Dermis blood vessel endothelial cell (primary cell): ENCODE measurements at regions not wholly inside any gene's neighbourhood (a gene's known extent, or its start where the extent isn't known, plus 50 kb on each side); places are given as distances from the start of the nearest gene placed in this dataset.

Experiments used
- DNase-seq: peaks from one replicate; pipeline ENCODE4 v3.0.0; 2010

DNA sequence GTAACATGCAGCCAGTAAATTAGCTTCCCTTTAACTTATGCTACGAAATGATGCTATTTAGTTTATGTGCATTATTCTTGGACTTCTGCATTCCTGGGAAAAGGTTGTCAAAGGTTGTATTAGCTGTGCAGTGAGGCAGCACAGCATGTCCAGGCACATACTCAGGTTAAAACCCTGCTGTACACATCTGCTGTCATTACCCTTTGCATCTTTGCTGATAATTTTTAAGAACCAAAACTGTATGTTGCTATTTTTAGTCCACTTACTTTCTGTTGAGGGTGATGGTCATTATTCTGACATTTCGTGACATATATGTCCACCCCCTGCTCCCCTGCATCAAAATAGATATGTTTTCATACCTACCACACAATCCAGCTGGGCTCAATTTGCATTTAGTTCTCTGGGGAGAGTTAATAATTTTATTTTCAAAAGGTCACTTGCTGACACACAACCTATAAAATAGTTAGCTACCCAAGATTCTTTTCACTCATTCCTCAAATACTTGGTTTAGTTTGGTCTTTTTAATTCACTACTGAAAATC is 142.5 kb upstream of the SPACA1 start:
- no peak for DNase-seq

DNA sequence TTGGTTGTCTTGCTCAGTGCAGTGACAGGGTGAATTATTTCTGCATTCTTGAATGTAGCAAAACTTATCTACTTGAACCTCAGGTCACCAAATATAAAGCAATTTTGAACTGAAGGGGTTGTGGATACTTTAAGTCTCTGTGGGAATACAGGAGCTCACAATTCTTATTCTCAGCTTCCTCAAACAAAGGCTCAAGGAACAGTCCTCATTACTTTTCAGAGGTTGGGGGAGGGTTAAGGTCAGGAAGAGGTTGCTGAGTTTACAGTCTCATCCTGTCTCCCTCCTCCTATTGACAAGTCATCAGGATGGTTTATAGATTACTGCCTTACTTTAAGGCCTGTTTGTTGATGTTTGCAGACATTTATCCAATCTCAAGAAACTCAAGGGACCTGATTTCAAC is 143.6 kb upstream of the SPACA1 start:
- no peak for DNase-seq

DNA sequence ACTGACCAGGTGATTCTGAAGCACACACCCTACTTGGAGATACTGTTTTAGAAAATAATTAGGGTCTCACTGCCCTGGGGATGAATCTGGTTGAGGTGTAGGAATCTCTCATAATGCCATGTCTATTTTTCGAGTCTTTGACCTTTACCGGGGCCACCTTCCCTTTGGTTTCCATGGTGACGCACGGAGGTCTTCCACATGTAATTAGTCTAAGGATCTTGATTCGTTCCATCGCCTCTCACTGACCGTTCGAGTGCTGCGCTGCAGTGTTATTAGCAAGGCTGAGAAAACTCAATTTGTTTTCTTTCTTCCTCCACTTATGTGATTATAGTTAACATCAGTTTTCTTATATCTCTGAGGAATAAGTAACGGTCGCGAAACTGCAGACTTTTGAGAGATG is 144.3 kb upstream of the SPACA1 start:
- DNase-seq: no peak

DNA sequence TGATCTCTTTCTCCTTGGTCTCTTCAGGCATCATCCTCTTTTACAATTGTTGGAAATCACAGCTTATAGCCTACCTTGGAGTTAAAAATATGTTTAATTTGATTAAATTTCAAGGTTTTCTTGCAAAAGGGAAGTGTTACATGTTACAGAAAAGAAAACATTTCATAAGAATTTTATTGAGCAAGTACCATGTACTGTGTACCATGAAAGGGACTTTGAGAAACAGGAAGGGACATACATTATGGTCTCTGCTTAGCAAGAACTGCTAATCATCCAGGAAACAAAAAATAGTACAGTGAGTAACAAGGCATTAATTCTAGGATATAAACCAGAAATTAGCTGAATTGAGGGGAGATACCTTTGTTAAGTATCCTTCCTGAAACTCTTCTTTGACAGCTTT is 145.3 kb upstream of the SPACA1 start:
- DNase-seq: no peak

DNA sequence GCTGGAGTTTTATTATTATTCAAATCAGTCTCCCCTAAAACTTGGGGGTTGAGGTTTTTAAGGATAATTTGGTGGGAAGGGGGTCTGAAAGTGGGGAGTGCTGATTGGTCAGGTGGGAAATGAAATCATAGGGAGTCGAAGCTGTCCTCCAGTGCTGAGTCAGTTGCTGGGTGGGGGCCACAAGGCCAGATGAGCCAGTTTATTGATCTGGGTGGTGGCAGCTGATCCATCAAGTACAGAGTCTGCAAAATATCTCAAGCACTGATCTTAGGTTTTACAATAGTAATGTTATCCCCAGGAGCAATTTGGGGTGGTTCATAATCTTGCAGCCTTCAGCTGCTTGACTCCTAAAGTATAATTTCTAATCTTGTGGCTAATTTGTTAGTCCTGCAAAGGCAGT is 146.0 kb upstream of the SPACA1 start:
- no peak for DNase-seq

DNA sequence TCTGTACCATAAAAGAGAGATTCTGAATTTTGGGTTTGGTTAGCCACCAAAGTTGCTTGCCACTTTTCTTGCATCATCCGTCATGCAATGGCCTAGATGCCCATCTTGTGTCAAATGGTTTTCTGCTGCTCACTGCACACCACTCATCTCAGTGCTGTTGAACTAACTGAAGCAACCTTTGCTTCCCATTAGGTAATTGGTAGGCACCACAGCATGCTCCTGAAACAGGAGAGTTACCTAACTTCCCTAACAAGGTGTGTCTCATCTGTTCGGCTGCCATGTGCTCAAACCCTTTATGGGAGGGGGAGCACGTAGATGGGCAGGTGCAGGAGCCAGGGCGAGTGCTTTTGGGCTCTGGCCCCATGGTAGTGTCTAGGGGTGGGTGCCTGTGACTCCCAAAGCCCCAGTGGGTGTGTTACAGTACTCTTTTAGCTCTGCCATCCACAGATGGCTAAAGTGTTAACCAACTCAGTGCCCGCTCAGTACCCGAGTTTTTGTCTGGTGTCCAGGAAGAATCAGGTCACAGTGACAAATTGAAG is 147.4 kb upstream of the SPACA1 start:
- DNase-seq: no peak

DNA sequence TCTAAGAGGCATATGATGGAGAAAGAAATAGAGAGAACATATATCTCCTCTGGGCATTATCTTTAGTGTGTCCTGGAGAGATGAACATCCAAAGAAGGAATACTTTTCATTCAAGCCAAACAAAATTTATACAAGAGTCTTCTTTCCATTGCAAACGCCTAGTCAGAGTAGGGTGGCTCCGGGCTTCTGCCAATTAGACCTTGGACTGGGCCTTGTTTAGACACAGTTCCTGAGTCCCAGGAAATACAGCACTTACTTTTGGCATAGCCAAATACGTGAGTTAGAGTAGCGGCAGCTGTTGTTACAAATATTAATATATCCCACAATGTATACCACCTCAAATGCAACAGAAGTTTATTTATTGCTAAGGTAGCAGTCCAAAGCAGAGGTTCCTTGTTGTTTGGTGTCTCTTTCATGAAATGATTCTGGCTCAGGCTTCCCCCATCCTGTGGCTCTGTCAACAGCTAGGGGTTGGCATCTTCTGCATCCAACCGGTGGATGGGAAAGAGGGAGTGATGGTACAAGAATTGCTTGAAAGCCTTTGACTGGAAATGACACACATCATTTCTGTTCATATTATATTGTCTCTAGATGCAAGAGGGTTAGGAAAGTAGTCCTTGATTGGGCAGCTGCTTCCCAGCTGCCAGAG is 148.0 kb upstream of the SPACA1 start:
- no peak for DNase-seq

DNA sequence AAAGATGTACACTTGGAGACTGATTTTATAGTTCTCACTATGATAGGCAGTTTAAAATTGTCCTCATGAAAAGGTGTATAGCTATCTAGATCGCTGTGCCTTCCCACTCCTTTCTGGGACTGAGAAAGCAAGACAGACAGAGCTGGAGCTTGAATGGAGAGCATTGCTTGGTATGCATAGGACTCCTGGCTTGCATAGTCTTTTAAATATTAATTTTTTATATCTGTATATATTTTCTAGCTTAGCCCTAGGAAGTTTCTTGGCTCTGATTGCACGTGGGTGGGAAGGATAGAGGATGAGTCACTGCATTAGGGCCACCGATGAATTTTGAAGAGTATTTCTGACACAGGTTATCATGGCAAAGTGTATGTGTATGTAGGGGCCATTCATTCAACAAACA is 150.0 kb upstream of the SPACA1 start:
- peak; percentile 41 for DNase-seq

DNA sequence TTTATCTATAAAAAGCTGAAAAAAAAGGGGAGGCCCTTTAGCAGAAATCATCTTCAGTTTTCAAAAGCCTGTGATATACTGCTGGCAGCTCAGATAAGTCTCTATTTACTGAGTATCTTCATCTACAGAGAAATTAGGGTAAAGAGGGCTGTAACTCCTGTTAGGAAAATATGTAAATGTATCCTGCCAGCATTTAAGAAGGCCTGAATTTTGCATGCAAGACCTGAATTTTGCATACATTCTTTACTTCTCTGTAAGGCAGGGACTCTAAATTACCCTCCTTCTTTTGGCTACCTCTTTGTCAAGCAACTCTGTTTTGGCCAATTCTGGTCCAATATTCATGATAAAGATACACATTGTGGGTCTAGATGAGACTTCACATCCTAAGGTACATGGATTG is 150.6 kb upstream of the SPACA1 start:
- DNase-seq: no peak

DNA sequence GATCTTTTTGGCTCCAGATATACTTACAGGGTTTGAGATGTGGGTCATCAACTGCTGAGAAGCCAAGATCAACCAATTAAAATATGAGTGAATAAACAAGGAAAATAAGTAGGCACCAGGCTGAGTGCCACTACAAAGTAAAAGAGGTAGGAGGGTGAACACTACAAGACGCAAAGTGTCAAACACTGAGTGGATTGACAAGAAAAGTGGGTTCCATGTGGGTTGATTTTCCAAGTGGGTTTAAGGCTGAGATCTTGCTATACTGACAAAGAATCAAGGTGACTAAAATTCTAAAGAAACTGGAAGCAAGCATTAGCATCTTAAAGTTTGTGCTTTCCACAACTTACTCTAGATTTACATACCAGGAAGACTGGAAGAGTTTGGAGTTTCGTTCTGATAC is 160.4 kb upstream of the SPACA1 start:
- DNase-seq: no peak

DNA sequence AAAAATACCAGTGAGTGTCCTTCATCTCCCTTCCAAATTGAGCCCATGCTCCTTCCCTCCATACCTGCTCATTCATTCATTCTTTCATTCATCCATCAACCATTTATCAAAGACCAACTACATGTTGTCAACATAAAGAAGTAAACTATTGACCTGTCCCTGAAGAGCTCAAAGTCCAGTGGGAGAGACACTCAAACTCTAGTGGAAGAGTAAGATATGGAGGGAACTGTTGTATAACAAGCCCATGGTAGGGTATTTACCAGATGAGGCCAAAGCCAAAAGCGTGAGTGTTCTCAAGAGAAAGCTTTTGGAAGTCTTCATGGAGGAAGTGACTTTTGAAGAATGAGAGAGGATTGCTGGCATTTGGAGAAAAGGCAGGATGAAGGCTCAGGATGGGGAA is 163.4 kb upstream of the SPACA1 start:
- DNase-seq: no peak

DNA sequence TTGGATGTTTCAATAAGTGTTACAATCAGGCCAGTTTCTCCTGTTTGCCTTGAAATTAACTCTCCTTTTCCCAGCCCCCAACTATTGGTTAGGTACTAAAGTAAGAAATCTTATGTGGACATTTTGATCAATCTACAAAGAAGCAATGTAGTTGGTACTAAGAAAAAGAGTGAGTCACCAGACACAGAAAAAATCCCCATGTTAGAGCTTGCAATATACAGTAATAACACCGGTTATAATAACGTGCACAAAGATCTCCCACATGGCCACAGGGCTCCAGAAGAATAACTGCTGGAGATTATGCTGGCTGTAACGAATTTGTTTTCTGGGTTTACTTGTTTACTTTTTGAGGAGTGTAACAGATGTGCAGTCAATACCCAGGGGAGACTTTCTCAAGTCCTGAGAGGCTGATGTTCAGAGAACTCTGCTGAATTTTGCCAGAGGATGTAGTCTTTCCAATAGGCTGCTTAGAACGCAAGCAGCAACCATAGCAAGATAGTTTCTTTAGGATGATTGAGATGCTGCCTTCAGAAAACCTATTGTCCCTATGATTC is 166.2 kb upstream of the SPACA1 start:
- DNase-seq: no peak

DNA sequence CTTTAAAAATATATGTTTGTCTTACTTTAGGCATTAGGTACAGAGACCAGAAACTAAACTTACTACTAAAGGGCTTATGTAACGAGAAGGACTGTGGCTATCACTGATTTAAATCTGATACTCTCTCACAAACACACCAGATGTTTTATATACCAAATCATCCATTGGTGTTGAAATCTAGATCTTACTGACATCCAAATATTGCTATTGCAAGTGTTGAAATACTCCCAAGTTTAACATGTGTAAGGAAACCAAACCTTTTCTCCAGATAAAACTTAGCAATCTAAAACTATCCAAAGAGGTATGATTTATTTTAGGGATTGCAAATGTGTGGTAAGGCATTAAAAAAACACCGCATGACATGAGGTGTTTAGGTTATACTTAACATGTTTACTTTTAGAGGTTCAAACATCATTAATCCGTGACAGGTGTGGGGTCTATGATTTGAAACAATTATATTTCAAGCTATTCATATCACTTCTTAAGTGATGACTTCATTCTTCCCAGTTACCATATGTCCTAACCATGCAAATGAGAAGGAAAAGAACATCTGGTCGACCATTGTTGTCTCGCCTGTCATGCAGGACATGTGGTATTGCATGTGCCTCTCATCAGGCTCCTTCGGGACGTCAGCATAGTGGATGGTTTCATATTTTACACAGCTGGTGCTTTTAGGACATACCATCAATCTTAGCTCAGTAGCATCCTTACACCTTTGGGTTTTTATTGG is 168.3 kb upstream of the SPACA1 start:
- no peak for DNase-seq

DNA sequence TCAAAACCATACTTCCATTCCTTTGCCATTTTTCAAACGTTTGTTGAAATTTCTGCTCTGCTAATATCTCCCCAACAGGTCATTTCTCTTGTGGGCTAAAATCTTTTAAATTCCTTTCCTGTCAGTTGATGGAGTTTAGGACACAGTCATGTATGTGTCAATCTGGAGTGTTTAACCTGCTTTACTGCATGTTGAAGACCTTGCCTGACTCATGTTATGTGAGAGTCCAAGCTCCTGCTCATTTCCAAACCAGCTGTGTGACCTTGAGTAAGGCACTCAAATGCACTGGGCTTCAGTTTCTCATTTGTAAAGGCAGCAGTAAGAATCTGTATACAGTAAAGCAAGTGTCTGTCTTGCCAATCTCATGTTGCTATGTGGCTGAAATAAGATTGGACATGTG is 171.9 kb upstream of the SPACA1 start:
- no peak for DNase-seq

DNA sequence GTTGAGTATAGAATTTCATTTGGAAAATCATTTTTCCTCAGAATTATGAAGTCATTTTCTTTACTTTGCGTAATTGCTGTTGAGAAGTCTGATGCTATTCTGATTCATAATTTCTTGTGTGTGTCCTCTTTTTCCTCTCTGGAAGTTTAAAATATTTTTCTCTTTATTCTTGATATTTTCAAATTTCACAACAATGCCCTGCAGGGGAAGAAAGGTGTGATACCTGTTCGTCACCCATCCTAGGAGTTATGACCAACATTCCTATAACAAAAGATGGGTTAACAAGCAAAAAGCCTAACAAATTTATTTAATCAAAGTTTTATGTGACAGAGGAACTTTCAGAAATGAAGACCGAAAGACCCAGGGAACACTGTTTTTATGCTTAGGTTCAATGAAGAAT is 171.5 kb upstream of the AKIRIN2 start:
- DNase-seq: no peak

DNA sequence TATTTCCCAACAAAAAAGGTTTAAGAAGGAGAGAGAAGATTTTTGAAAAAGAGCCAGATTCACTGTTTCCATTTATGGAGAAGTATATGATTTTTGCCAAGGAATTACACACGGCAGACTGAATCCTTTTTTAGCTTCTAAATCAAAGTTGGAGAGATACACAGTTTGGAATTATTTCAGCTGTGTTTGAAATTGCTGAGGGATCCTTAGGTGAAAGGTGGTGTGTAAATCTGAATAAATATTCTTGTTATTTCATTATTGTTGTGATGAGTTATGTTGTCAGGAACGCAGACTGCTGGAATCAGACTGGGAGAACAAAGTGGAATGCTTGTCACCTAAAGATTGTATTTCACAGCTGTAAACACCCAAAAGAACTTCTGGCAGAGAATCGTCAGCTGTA is 168.5 kb upstream of the AKIRIN2 start:
- DNase-seq: no peak

DNA sequence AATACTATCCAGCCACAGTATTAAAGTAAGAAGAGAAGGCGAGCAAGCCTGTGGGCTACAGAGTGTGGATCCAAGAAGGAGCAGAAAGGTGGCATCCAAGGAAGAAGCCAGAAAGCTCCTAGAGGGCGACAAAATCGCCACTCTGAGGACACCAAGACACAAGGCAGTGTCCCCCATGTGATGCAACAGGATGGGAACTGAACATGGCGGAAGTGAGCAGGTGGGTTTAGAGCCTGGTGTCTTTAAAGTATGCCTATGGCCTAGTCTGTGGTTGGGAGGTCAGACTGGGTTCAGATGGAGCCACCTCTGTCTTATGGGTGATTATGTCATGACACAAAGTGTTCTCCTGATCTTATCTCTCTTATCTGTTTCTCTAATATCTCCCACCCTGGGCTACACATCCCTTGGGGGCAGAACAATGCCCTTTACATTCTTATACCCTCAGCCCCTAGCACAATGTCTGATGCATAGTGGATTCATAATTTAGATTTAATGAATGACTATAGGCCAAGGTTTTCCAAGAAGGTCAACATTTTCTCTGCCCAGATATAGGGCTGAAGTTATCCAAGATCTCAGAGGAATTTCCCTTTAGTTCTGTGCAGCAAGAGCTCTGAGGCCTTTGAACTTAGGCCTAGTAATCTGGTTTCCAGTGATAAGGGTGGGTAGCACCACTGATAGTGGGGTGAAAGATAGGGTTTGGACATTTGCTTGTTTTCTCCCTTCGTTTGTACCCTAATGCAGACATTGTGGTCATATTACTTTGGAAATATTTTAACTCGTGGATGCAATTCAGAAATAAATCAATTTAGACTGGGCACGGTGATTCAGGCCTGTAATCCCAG is 167.3 kb upstream of the AKIRIN2 start:
- DNase-seq: no peak

DNA sequence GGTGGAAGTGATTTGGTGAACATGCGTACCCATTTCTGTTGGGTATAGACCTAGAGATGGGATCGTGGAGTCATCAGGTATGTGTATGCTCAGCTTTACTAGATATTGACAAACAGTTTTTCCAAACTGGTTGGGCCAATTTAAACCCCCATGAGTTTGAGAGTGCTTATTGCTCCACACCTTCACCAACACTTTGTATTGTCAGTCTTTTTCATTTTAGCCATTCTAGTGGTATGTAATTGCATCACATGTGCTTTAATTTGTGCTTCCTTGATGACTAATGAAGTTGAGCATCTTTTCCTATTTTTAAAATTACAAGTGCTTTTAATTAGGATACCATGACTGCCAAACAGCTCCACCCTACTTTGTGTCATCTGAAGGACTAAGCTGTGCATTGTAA is 158.9 kb upstream of the AKIRIN2 start:
- DNase-seq: no peak

DNA sequence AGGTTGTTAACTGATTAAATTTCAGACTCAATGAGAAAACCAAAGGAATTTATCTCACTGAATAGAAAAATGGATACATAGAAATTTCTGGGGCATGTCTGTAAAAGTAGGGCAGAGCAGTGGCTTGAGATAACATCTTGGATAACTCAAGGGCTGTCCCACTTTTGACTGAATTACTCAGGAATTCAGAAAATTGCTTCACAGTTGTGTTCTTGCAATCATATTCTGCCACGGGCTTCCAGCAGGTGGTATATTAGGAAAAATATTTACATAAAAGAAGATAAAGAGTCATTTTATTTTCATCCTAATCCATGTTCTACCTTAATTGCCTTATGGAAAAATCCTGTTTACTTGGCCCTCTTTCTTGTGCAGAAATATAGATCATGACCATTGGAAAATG is 156.4 kb upstream of the AKIRIN2 start:
- DNase-seq: no peak

DNA sequence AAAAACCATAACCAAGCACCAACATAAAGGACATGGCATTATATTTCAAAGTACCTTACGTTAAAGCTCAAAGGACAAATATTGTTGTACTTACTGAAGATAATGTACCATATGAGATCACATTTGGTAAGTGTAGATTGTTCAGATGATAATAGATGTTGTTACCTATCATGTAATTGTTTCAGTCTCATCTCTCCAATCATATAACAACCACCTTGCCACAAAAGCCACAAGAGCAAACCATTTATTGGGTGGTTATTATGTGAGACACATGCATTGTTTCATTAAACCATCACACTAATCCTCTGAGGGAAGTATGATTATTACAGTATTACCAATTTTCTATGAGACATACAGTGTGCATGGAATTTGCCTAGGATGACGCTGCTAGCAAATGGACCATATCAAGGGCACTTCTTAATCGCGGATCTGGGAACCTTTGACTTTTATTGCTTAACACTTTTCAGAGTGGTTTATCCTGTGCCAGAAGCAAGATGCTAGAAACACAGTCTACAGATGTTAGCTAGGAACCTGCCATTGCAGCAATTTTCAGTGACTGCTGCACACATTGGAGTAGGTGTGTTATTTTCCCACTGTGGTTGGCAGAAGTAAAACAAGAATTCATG is 149.8 kb upstream of the AKIRIN2 start:
- DNase-seq: no peak

DNA sequence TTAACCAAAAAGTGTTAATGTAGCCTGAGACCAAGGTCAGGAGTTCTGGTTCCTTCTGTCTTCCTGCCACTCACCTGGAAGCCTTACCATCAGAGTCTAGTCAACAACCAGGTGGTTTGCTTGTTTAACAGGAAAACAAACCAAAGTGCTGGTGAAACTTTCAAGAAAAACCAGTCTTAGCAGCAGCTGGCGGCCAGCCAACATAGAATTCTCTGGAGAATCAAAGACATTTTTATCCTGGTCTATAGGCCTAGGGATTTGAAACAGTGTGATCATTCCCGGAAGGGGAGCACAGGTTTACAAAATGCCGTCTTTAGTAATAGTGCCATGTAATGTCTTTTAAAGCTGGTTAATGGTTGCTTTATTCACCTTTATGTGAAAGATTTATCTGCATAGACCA is 146.6 kb upstream of the AKIRIN2 start:
- peak; percentile 14 for DNase-seq

DNA sequence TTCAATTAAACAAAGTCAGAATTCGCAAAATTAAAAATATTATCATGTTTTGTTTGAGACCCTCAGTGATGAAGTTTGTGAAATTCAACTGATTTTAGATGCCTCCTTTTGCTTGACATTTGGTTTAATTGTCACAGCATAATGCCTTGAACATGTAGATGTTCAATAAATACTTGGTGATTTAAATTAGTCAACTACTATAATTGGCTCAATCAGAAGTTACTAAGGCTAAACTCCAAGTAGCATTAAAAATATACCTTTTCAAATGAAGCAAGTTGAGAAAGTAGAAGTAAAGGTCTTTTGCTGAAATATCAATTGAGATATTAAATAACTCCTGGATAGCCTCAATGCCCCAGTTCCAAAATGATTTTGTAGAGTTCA is 145.8 kb upstream of the AKIRIN2 start:
- no peak for DNase-seq
